ENCODE measurements at regions not wholly inside any gene's neighbourhood (a gene's known extent, or its start where the extent isn't known, plus 50 kb on each side); places are given as distances from the start of the nearest gene placed in this dataset.

DNA sequence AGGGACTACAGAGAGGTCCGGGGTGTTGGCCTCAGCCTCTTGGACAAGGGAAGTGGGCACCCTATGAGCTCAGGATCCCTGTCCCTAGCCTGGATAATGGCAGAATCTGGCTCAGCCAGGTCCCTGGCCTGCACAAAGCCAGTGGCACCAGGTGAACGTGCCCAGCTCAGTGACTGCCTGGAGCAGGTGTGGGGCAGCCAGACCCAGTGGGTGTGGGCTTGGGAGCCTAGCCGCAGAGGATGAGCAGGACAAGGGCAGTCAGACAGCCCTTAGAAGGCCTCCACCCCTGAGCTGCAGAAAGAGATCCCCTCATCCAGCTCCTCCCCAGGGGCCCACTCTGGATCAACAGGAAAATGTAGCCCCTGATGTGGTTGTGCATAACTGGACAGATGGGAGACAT, 585.3 kb downstream of the KCNJ18 start:
- no peak for TF ChIP-seq CTCF (IDR thresholded peaks at IDR 0.05)
- TF ChIP-seq EZH2 (IDR thresholded peaks at IDR 0.05), result no peak
- no peak for TF ChIP-seq EZH2phosphoT487 (IDR thresholded peaks at IDR 0.05)

Data from neural progenitor cell (in vitro differentiated cells).